ENCODE measurements at regions not wholly inside any gene's neighbourhood (a gene's known extent, or its start where the extent isn't known, plus 50 kb on each side); places are given as distances from the start of the nearest gene placed in this dataset.

- no peaks in the 10 kb centered on the region for H3K79me2 ChIP-seq
- TF ChIP-seq EZH2 (IDR thresholded peaks at IDR 0.05; ENCODE audit: borderline replicate concordance) = no peak
- TF ChIP-seq EZH2phosphoT487 (IDR thresholded peaks at IDR 0.05; ENCODE audit: low read depth, severe bottlenecking, unreplicated experiment) = no peak
- TF ChIP-seq CTCF (IDR thresholded peaks at IDR 0.05; ENCODE audit: poor library complexity) = no peak
- 79% methylated on average over 3 of the region's 3 CpGs for WGBS (ENCODE audit: low lambda C conversion rate, missing lambda C conversion rate)
Measured at GRCh38 chr7:28882869-28883470, 75.2 kb downstream of the TRIL start.

GRCh38 chr7:28879105-28879504, 79.0 kb downstream of the TRIL start:
- no peak overlapping the region for H2AFZ ChIP-seq
- WGBS (ENCODE audit: low lambda C conversion rate, missing lambda C conversion rate) = 58% methylated on average over 2 of the region's 2 CpGs
- H3K79me2 ChIP-seq = no peaks in the 10 kb centered on the region
- H4K20me1 ChIP-seq (ENCODE audit: insufficient read depth, poor library complexity, severe bottlenecking) = no peaks in the 10 kb centered on the region
- no peak overlapping the region for H3K4me2 ChIP-seq
- no peaks in the 10 kb centered on the region for H3K36me3 ChIP-seq (replicated peaks; ENCODE audit: insufficient read depth, low read depth)
- no peak for TF ChIP-seq EZH2 (IDR thresholded peaks at IDR 0.05; ENCODE audit: borderline replicate concordance)
- no peak for TF ChIP-seq EZH2phosphoT487 (IDR thresholded peaks at IDR 0.05; ENCODE audit: low read depth, severe bottlenecking, unreplicated experiment)
- no peaks in the 10 kb centered on the region for H3K9me3 ChIP-seq (ENCODE audit: low read depth)
- H3K27me3 ChIP-seq = no peaks in the 10 kb centered on the region
- no peak overlapping the region for H3K27ac ChIP-seq
- no peaks in the 10 kb centered on the region for H3K4me1 ChIP-seq (ENCODE audit: insufficient read depth)
- no peaks in the 10 kb centered on the region for H3K9me2 ChIP-seq (replicated peaks; ENCODE audit: insufficient read depth)
- H3K4me3 ChIP-seq = no peak overlapping the region
- no peak for DNase-seq (ENCODE audit: low spot score)

More at GRCh38 chr7:28882869-28883470, 75.2 kb downstream of the TRIL start:
- DNase-seq (ENCODE audit: low spot score) = no peak
- H3K9me2 ChIP-seq (replicated peaks; ENCODE audit: insufficient read depth) = no peaks in the 10 kb centered on the region
- H3K27me3 ChIP-seq = no peaks in the 10 kb centered on the region
- no peak overlapping the region for H3K4me2 ChIP-seq
- H3K27ac ChIP-seq = no peak overlapping the region
- H3K9me3 ChIP-seq (ENCODE audit: low read depth) = no peaks in the 10 kb centered on the region
- H4K20me1 ChIP-seq (ENCODE audit: insufficient read depth, poor library complexity, severe bottlenecking) = no peaks in the 10 kb centered on the region
- H3K4me1 ChIP-seq (ENCODE audit: insufficient read depth) = no peaks in the 10 kb centered on the region
- H3K4me3 ChIP-seq = no peak overlapping the region
- no peak overlapping the region for H2AFZ ChIP-seq
- H3K36me3 ChIP-seq (replicated peaks; ENCODE audit: insufficient read depth, low read depth) = no peaks in the 10 kb centered on the region

- H3K27ac ChIP-seq = no peak overlapping the region
- H3K36me3 ChIP-seq (replicated peaks; ENCODE audit: insufficient read depth, low read depth) = no peaks in the 10 kb centered on the region
- no peaks in the 10 kb centered on the region for H3K79me2 ChIP-seq
- WGBS (ENCODE audit: low lambda C conversion rate, missing lambda C conversion rate) = 67% methylated on average over 3 of the region's 3 CpGs
- H3K9me3 ChIP-seq (ENCODE audit: low read depth) = no peaks in the 10 kb centered on the region
- no peaks in the 10 kb centered on the region for H4K20me1 ChIP-seq (ENCODE audit: insufficient read depth, poor library complexity, severe bottlenecking)
- H3K4me1 ChIP-seq (ENCODE audit: insufficient read depth) = no peaks in the 10 kb centered on the region
- no peak for TF ChIP-seq EZH2 (IDR thresholded peaks at IDR 0.05; ENCODE audit: borderline replicate concordance)
- no peak for TF ChIP-seq CTCF (IDR thresholded peaks at IDR 0.05; ENCODE audit: poor library complexity)
- no peak for TF ChIP-seq EZH2phosphoT487 (IDR thresholded peaks at IDR 0.05; ENCODE audit: low read depth, severe bottlenecking, unreplicated experiment)
- H3K4me3 ChIP-seq = no peak overlapping the region
- H3K9me2 ChIP-seq (replicated peaks; ENCODE audit: insufficient read depth) = no peaks in the 10 kb centered on the region
- H3K4me2 ChIP-seq = no peak overlapping the region
- no peak for DNase-seq (ENCODE audit: low spot score)
- H3K27me3 ChIP-seq = no peaks in the 10 kb centered on the region
- H2AFZ ChIP-seq = no peak overlapping the region
Measured at GRCh38 chr7:28878481-28878880, 79.6 kb downstream of the TRIL start.

Data from hepatocyte (in vitro differentiated cells).